Stimulated activated CD4-positive, alpha-beta T cell treated with anti-CD3 and anti-CD28 coated beads, Interleukin-2, amount 100 ng/mL, for 24 hours (primary cell): ENCODE measurements at regions not wholly inside any gene's neighbourhood (a gene's known extent, or its start where the extent isn't known, plus 50 kb on each side); places are given as distances from the start of the nearest gene placed in this dataset.

Experiments
- DNase-seq, 2 donors: peaks; one replicate each; pipeline ENCODE4 v3.0.0-alpha.2; 2020

DNA sequence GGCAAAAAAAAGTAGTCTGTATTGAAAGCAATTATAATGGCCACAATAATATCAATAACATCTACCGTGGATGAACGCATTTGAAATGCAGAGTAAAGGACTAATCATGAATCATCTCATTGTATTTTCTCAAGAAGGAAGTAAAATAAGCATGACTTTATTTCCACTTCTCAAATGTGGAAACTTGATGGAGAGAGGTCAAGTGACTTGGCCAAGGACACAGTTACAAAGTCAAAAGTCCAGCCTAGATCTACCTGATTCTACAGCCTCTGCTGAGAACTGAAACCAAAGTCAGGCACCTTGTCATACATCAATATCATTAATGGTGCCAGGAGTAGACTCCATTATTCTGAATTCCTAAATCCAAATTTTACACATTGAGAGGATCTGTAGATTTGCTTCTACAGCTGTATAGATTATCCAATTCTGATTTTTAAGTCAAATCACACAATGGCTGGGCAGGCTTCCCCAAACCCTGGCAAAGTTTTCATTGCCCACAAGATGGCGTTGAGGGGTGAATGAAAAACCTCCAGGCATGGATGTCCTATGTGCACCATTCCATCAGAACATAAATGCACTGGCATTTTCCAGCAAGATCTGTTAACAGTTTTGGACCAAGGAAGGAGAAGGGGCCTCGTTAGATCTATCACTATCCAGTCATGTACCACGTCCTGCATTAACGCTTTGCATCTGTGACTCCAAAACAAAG, 423.1 kb downstream of the MAFB start:
- DNase-seq = no peak

DNA sequence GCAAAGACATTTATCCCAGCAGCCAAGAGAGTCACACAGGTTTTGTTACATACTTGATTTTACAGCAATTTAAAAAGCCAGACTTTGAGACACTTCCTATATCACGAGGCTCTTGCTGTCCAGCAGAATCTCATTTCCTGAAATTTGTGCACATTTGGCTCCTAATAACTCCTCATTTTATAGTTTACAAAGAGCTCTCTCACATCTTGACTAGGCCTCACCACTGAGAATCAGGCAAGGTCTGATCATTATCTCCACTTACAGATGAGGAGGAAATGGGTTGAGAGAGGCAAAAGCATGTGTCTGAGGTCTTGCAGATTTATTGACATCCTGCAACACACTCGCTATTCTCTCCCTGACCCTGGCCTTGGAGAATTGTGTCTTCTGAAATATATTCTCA, 426.8 kb downstream of the MAFB start:
- DNase-seq = no peak

DNA sequence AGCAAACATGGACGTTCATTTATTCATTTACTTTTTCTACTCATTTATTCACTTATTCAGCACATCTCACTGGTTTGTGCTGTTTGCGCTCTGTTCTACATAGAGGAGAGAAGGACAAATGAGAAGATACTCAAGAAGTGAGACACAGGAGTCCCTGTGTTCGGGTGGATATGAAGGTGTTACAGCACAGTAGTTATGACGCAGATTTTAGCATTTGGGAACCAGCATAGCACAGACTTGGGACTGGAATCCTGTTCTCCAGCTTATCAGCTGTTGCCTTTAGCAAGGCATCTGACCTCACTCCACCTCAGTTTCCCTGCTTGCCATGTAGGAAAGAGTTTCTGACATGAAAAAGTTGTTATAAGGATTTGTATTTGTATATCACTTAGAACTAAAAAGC, 430.1 kb downstream of the MAFB start:
- DNase-seq = no peak

DNA sequence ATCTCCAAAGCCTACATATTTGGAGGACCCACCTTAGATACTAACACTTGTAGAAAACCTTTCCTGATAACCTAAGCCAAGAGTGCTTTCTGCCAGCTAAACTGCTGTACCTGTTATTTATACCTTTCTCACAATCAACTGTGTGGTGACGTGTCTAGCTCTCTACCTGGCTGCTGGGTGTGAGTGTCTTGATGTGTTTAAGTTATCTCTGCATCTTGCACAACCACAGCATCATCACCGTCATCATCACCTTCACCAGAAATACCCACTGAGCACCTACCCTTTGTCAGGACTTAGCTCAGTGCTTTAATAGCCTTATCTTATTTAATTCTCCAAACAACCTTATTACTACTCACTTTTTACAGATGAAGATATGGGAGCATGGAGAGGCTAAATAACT, 431.3 kb downstream of the MAFB start:
- no peak for DNase-seq

DNA sequence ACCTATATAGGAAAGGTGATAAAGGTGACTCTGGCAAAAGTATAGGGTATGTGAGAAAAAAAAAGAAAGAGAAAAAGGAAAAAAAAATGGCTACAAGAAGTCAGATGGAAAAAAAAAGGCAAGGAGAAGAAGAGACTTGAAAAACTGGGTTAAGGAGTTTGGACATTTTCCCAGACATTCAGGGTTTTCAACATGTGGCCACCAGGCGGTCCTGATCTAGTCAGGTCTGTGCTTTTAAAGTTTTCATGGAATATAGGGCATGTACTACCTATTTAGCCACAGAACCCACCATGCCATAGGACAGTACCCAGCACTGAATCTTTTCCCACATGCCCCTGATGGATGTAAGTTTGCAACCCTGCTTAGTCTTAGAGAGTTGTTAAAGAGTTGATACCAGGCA, 433.7 kb downstream of the MAFB start:
- no peak for DNase-seq

DNA sequence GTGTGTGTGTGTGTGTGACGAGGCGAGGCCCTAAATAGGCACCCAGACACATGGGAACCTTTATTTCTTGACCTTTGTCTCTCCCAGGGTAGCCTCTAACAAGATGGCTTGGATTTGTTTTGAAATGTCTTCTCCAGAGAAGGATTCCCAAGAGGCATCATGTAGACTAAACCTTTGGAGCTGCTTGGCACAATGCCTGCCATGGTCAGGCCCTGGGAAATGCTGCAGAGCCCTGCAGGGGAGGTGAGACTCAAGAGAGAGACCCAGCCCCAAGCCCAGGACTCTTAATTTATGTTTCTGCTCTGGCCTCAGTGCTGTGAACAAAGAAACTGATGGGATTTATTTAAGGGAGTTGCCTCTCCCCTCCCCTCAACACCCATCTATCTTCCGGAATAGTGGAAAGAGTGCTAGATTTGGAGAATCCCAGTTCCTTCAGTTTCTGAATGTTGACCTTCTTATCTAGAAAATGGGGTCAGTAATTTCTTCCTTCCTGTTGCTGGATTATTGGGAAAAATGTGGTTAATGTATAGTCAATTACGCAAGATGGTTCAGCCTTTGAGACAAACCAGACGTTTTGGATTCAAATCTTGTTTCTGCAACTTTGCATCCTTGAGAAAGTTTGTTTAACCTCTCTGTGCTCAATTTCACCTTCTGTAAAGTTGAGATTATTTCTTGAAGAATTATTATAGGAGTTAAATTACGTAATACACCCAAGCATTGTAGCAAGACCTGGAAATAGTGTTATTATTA, 434.8 kb downstream of the MAFB start:
- DNase-seq = no peak

DNA sequence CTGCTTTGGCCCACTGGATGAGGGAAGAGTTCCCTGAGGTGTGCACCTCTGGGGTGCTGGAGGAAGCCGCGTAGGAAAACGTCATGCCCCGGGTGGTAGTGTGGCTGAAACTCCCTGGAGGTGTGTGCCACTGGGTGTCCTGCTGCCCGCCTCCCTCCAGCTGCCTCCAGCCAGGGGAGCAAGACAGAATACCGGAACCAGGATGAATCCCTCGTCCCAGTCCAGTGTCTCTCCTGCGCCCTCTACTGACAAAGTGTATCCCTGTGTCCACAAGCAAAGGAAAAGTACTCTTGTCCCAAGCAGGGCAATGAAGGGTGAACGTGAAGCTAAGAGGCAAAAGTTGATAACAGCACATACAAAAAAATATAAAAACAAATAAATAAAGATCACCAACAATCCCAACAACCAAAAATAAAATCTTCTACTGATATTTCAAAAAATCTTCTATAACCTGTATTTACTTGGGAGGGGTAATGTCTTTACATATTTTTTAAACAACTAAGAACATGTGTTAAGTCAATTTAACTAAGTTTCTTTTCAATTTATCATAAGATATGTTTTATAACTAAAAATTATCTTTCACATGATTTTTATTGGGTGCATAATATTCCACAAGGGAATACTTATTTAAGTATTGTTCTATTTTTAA, 437.6 kb downstream of the MAFB start:
- DNase-seq = no peak

DNA sequence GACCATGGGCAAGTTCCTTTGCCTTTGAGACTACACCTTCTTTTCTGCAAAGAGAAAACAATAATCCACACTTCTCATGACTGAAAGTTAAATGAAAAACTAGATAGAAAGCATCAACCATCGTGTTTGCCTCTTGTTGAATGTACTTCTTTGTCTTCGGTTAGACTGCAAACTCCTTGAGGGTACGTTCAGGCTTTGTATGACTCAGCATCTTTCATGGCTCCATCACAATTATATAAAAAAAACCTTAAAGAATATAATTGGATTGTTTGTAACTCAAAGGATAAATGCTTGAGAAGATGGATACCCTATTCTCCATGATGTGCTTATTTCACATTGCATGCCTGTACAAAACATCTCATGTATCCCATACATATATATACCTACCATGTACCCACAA, 439.2 kb downstream of the MAFB start:
- DNase-seq = no peak

DNA sequence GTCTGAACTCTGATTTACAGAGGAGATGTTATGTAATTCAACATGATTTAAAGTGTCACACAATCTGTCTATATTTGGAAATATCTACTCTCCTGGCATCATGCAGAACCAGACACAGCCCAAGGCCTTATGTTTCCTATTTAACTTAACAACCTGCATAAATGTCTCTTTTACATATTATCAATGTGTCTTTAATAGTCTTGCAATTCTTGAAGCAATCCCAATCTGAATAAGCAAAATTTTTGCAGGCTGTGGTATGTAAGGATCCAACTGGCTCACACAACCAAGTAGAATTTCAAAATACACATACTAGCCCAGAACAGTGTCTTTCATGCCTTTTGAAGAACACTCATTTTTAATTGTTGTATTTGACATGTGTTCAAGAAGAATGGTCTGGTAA, 443.2 kb downstream of the MAFB start:
- no peak for DNase-seq

DNA sequence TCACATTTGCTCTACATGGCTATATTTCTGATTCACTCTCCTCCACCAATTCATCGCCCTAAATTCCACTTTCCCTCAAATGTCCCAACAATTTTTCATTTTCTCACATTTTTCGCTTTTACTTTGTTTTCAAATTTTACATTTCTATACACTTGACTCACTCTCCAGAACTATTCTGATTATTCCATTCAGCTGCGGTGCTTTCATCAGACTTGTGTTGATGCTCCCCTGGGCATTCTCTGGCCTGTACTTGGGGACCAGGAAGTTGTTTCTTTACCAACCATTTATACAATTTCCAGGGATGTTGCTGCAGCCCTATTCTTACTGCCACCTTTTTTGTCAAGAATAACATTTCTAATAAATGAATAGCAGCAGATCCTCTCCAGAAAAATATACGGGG, 444.8 kb downstream of the MAFB start:
- DNase-seq = no peak

DNA sequence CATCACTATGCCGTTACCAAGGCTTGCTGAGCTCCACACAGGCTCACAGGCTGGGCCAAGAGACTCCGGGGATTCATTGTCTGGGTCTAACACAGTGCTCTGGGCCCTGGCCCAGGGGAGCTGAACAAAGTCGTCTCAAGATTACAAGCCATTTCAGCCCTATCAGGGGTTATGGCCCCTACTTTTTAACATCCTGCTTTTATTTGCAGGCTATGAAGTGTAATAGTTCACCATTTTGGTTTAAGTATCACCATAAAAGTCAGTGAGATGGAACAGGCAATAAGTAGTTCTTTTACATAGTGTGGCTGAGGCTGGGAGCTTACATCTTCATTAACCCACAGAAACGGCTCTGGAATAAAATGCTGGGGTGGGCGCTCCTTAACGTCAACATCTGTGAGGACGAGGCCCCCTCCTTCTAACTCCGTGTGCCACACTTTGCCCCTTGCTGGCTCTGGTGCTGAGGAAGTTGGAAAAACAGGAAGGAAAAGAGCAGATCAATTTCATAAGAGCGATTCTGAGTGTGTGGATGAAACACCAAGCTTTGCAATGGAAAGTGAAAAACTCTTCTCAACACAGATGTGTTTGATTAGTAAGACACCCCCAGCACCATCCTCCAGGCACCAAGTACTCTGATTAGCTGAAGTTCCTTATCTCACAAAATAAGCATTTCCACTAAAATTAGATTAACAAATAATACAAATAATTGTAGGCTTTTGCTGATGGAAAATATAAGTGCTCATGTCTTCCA, 447.3 kb downstream of the MAFB start:
- DNase-seq = no peak

DNA sequence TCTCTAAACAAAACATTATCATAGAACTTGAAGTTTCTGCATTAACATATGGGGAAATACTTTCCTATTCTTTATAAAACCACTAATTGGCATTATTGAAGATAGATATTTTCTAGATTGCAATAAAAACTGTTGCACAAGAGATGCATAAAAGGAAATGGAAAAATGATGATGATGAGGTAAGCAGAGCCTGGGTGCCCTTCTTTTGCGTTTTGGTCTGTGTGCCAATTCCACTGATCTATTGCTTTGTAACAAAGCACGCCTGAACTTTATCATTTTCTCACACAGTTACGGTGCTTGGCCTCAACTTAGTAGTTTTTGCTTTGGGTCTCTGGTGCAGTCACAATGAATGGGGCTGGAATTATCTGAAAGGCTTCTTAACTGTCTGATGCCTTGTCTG, 450.5 kb downstream of the MAFB start:
- DNase-seq = no peak

DNA sequence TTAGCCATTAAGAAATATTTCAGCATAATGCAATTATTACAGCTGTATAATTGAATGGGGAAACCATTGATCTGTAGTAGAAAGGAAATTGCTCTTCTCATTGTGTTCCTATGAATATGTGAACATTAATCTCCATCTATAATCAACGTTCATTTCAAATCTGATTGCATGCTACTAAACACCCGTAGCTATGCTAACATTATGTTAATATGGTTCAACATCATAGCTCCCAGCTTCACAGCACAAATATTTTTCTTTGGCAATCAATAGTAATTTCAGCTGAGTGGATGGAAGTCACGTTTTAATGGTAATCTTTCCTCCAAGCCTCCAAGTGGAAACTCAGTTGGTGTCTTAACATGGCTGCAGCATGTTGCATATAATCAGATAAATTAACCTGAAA, 454.4 kb downstream of the MAFB start:
- DNase-seq = no peak

DNA sequence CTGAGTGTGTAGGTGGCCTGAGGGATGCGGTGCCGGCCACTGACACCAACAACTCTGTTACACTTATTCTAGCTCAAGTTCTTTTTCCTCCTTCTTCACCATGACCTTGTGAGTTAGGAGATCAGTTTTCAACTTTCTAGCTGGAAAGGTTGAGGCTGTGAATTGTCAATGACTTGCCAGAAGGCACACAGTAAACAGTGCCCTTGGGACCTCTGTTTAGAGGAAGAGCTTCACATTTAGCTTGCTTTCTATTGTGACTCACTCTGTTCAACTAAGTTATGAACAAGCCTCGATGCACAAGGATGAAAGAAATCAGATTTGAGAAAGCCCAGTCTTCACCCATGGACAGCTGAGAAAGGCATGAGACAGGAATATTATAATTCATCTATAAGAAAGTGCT, 455.6 kb downstream of the MAFB start:
- no peak for DNase-seq

DNA sequence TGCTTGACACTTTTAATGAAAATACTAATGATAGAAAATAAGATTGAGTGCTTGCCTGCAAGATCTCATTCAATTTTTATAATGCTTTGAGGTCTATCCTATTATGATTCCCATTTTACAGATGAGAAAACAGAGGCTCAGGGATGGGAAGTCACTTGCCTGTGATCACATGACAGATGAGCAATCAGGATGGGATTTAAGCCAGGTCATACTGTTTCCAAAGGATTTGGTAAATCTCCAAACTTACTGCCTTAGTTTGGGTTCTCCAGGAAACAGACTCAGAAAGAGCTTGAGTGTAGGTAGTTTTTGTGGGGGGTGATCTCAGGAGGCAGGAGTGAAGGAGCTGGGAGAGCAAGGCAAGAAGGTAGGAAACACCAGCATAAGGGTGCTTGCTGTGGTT, 456.3 kb downstream of the MAFB start:
- no peak for DNase-seq

DNA sequence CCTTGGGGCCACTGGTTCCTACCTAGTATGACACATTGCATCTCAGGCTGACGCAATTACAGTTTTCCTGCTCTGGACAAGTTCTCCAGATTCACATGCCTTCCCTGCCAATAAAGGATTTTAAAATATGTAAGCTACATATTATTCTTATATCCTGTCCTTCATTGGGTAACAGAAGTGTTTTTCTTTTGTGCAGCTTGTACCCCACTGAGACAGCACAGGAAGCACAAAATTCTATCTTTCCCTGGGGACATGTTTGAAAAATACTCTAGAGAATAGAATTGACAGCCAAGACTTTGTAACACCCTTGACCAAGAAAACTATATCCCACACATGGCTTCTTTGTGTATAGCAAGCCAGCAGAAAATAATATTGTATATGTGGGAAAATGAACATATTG, 456.8 kb downstream of the MAFB start:
- DNase-seq = no peak

DNA sequence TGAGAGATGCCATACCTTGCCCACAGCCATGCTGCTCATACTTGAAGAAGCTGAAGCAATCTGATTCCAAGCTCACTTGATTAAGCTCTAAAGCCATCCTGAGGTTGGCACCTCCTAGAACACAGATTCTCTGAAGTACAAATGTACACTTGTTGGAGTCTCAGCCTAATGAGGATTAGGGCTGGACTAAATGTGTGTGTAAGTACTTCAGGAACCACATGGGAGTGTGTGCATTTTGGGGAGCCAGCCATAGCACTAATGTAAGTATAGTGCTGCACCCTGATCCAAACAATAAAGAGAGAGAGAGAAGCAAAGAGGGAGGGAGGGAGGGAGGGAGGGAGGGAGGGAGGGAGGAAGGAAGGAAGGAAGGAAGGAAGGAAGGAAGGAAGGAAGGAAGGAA, 458.6 kb downstream of the MAFB start:
- no peak for DNase-seq

DNA sequence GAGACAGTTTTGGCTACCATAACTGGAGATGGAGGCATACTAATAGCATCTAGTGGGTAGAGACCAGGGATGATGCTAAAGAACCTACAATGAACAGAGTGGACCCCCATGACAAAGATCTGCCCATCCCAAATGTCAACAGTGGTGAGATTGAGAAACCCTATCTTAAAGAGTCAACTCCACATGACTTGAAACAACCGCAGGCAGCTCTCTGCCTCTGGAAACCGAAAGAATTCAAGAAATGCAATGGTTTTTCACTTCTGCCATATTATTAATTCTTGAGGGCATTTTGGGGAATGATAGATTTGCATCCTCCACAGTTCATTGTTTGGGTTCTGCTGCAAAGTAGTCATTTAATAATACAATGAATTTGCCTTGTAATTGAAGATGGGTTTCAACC, 463.4 kb downstream of the MAFB start:
- no peak for DNase-seq

DNA sequence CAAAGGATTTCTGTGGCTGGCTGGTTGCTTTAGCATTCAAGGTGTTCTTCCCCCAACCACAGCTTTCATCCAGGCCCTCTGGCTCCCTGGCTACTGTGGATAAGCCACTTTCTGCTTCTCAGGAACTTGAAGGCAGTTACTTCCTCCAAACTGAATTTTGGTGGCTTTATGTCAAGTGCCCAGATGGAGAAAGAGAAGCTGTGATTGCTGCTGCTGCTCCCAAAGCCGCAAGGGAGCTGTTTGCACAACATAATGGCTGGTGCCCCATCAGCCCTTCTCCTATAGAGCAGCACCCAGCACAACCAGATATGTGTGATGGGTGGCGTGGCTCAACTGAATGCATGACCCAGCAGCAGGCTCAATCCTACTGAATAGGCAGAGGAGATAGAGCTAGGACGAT, 465.2 kb downstream of the MAFB start:
- no peak for DNase-seq

DNA sequence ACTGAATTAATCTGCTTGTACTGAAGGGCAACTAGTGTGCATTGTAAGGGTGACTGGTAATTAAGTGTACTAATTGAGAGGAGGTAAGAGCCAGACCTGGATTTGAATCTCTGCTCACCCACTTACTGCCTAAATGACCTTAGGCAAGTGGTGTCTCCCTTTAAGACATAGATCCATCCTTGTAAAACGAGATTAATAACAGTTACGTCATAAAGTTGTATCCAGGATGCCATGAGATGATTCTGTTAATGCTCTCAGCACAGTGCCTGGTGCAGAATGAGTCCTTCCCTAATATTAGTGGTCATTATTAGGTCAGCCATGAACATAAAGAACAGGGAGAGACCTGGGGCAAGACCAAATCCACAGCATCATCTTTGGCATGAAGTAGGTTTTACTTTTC, 470.1 kb downstream of the MAFB start:
- DNase-seq = no peak

DNA sequence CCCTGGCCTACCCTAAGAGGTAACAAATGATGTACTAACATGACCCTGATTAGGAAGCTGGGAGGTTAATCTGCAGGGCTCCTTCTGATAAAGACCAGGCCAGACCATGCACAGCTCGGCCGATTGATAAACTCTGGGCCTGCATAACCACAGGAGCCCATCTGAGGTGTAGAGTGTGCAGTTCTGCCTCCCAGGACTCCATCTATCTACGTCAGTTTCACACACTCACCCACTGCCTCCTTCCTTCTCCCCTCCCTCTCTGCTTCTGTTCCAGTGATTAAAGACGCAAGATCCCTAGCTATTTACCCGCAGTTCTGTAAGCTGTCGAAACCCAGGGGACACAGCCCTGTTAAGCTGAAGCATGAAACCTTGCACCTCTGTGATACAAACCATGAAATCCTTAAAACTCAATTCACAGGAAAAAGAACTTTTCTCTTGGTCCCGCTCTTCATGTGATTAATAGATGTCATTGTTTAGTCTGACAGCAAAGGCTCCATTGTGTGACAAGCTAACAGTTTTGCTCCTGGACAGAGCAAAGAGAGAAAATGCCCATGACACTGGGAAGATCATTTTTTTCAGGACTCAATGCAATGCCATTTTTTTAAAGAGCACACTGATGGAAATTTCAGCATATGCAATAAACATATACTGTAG, 470.6 kb downstream of the MAFB start:
- no peak for DNase-seq

DNA sequence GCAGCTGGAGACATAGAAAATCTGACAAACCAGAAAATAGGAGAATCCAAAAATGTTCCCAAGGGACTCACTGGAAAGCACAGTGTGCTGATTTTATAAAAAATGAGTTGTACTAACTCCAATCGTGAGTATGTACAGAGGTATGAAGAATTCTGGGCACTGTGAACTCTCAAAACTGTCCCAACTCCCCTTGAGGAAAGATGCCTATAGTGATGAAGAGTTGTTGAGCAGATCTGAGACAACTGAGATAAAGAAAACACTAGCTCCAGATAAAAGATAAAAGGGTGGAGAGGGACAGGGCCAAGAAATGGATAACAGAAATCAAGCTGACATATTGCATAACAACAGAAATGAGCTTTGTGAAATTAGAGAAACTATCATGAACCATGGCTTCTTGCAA, 481.4 kb downstream of the MAFB start:
- DNase-seq = no peak

DNA sequence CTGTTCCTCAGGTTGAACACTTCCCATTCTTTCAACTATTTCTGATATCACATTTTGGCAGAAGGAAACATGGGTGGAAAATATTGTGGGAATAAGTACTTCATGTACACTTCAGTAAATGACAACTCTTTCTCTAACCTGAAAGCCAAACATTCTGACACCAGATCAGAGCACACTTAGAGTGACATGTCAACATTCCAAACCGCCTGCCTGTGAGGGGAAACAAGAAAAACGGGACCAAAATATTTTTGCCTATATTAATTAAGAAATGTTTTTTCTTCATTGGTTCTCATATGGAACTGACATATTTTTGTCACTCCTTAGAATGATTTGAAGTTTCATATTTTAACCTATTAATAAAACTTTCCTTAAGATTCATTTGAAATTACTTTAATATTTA, 483.1 kb downstream of the MAFB start:
- no peak for DNase-seq
